Activated naive CD8-positive, alpha-beta T cell treated with anti-CD3 and anti-CD28 coated beads for 36 hours (primary cell): ENCODE measurements at regions not wholly inside any gene's neighbourhood (a gene's known extent, or its start where the extent isn't known, plus 50 kb on each side); places are given as distances from the start of the nearest gene placed in this dataset.

Experiments
- DNase-seq: peaks from one replicate; pipeline ENCODE4 v3.0.0; 2021
- H3K27ac Mint-ChIP-seq: one replicate; pipeline ENCODE4 v1.8.0; 2022; ENCODE audit warnings: mild to moderate bottlenecking, moderate library complexity, mixed read lengths
- H3K27me3 Mint-ChIP-seq: one replicate; pipeline ENCODE4 v1.8.0; 2022; ENCODE audit warnings: mild to moderate bottlenecking, mixed read lengths
- H3K36me3 Mint-ChIP-seq: one replicate; pipeline ENCODE4 v1.8.0; 2021; ENCODE audit warnings: mild to moderate bottlenecking, mixed read lengths
- H3K4me1 Mint-ChIP-seq: one replicate; pipeline ENCODE4 v1.8.0; 2021; ENCODE audit warnings: mixed read lengths
- H3K4me3 Mint-ChIP-seq: one replicate; pipeline ENCODE4 v1.8.0; 2022; ENCODE audit warnings: mild to moderate bottlenecking, moderate library complexity, mixed read lengths
- H3K9me3 Mint-ChIP-seq: one replicate; pipeline ENCODE4 v1.8.0; 2022; ENCODE audit warnings: mixed read lengths

DNA sequence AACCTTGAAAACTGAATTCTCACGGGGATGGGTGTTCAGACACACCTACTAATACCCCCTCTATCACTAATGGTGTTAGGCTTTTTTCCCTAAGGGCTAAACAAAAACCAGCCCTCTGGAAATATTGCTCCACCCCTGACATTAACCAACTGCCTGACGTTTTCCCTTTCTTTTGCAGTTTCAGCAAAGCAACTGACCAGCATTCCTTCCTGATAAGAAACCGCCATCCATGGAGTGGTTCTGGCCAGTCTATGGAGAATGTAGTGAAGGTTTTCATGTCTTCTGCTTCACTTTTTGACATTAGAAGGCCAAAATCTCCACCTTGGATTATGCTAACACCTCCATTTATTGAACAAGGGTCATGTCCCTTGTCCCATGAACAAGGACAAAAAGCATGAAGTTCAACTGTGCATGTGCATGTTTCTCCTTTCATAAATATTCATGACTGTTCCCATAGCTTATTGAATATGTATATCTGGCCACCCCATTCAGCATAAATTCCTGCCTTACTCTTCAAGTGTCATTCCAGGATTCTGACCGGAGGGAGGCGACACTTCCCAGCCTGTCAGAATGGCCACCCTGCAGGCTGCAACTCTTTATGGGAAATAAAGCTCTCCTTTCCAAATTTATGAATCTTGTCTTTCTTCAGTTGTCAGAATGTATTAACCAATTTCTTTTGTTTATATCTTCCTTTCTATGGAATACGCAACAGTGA is 314.3 kb downstream of the HHIPL2 start:
- H3K9me3 Mint-ChIP-seq: no peaks in the 10 kb centered on the region
- H3K4me1 Mint-ChIP-seq: no peaks in the 10 kb centered on the region
- no peaks in the 10 kb centered on the region for H3K27me3 Mint-ChIP-seq
- DNase-seq: no peak
- H3K36me3 Mint-ChIP-seq: no peaks in the 10 kb centered on the region
- H3K4me3 Mint-ChIP-seq: no peak overlapping the region
- H3K27ac Mint-ChIP-seq: no peak overlapping the region

DNA sequence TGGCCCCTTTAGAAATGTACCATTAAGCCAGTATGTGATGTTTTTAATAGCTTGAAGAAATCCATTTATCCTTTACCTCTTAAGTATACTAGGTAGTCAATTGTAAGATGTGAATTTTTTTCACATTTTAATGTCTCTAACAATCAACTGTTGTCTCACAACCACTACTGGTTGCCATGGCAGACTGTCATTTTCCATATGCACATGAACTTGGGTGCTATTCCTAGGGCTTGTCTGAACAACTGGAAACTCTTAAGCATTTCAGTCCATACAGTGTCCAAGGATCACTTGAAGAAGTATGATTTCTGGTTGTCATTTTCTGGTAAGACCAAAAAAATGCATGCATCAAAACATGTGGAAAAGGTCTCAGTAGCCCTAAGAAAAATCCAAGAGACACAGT is 315.1 kb downstream of the HHIPL2 start:
- DNase-seq: no peak
- no peaks in the 10 kb centered on the region for H3K36me3 Mint-ChIP-seq
- H3K4me3 Mint-ChIP-seq: no peak overlapping the region
- no peaks in the 10 kb centered on the region for H3K27me3 Mint-ChIP-seq
- H3K9me3 Mint-ChIP-seq: no peaks in the 10 kb centered on the region
- no peaks in the 10 kb centered on the region for H3K4me1 Mint-ChIP-seq
- no peak overlapping the region for H3K27ac Mint-ChIP-seq

DNA sequence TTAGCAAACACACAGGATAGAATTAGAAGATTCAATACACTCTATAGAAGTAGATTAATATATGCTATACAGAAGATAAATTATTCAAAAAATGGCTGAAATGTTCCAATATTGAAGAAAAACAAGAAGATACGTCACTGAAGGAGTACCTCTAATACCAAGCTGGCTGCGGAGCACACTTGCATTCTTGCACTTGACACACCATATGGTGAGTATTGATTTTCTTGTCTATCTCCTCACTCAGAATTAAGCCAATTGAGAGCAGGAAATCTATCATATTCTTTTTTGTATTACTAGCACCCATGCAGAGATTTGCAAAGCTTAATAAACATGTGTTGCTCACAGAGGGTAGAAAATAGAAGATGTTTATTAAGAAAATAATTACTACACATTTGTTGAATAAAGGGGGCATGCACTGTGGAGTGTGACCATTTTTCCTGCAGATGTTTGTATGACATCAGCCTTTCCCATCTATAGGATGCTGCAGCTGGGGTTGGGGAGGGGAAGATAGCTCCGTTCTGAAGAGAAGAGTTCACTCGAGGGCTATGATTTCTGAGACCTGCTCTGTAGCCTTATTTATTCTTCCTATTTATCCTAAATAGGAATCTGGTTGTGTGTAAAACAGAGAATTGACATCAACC is 318.1 kb downstream of the HHIPL2 start:
- no peaks in the 10 kb centered on the region for H3K4me1 Mint-ChIP-seq
- H3K9me3 Mint-ChIP-seq: peaks cover 11% of the 10 kb centered on the region
- no peaks in the 10 kb centered on the region for H3K27me3 Mint-ChIP-seq
- H3K36me3 Mint-ChIP-seq: peaks cover 2% of the 10 kb centered on the region
- DNase-seq: no peak
- no peak overlapping the region for H3K4me3 Mint-ChIP-seq
- no peak overlapping the region for H3K27ac Mint-ChIP-seq

DNA sequence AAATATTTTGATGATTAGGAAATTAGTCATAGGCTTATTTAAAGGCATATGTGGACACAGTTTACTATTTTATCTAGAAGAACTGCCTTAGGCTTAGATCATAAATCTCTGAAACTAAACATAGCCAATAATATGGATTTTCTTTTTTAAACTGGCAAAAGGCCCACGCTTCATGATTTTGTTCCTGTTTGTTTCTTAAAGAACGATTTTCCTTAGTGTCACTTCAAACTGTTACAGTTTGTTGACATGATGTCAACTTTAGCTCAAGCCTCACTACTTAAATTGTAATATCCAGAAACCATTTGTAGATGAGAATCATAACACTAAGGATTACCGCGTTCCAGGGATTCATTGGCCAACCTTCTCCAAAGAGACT is 322.6 kb downstream of the HHIPL2 start:
- no peak overlapping the region for H3K27ac Mint-ChIP-seq
- peaks cover 13% of the 10 kb centered on the region for H3K9me3 Mint-ChIP-seq
- H3K4me3 Mint-ChIP-seq: no peak overlapping the region
- DNase-seq: no peak
- peaks cover 3% of the 10 kb centered on the region for H3K36me3 Mint-ChIP-seq
- H3K27me3 Mint-ChIP-seq: no peaks in the 10 kb centered on the region
- H3K4me1 Mint-ChIP-seq: no peaks in the 10 kb centered on the region

DNA sequence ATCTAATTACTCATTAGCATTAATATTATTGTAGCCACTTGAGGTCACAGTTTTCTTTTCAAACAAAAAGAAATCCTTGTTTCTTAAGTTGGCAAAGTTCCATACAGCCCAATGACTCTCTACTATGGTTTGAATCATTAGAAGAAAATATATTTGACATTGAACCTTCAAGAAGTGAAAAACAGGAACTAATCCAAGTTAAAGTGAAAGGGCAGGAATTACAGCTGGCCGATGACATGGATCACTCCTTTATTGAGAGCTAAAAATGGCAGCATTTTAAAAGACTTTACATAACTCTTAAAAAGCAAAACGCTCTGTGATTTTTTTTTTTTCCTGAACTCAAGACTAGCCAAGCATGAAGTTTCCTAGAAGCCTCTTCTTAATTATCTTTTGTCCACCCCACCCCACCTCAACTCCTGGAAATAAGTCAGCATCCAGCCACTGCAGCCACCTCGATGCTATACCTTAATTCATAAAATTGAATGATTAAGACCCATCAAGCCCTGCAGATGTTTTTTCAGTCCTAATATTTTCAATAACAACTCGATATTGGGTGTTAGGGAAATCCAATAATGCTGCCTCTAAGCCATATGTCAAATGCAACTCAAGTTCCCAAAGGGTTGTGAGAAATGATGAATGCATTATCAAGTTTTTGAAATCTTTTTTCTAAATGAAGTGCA is 323.1 kb downstream of the HHIPL2 start:
- no peak for DNase-seq
- H3K27me3 Mint-ChIP-seq: no peaks in the 10 kb centered on the region
- H3K4me3 Mint-ChIP-seq: no peak overlapping the region
- no peak overlapping the region for H3K27ac Mint-ChIP-seq
- no peaks in the 10 kb centered on the region for H3K4me1 Mint-ChIP-seq
- H3K9me3 Mint-ChIP-seq: peaks cover 18% of the 10 kb centered on the region
- H3K36me3 Mint-ChIP-seq: peaks cover 3% of the 10 kb centered on the region

DNA sequence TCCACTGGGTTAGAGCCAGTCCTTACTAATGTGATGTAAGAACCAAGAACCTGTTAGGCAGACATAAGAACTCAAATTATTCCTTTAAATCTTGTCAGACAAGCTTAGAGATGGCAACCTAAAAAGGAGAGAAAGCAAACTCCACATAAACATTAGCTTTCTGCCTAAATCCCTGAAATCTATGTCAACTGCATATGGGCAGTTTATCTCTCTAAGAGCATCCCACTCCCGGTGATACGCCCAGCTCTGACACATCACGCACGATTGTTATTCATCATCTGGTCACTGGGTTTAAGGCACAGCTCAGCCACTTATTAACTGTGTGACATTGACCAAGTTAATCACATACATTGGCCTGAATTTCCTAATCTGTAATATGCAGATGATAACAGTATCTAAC is 323.7 kb downstream of the HHIPL2 start:
- Mint-ChIP-seq H3K9me3 (peaks cover 20% of the 10 kb centered on the region), H3K27me3 (no peaks in the 10 kb centered on the region), H3K36me3 (peaks cover 3% of the 10 kb centered on the region), H3K4me1 (no peaks in the 10 kb centered on the region), H3K4me3 (no peak overlapping the region), H3K27ac (no peak overlapping the region)
- no peak for DNase-seq

DNA sequence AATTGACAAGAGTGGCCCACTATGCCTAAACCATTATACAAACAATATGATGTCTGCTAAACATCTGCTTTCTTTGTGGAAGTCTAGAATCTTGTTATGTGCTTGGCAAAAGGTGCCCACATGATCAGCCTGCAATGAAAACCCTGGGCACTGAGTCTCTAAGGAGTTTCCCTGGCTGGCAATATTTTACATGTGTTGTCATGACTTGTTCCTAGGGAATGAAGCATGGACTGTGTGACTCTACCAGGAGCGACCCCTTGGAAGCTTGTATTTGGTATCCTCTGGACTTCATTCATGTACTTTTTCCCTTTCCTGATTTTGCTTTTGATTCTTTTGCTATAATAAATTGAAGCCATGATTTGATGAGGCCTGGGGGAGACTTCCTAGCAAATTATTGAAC is 324.9 kb downstream of the HHIPL2 start:
- no peaks in the 10 kb centered on the region for H3K27me3 Mint-ChIP-seq
- H3K36me3 Mint-ChIP-seq: peaks cover 3% of the 10 kb centered on the region
- no peaks in the 10 kb centered on the region for H3K4me1 Mint-ChIP-seq

DNA sequence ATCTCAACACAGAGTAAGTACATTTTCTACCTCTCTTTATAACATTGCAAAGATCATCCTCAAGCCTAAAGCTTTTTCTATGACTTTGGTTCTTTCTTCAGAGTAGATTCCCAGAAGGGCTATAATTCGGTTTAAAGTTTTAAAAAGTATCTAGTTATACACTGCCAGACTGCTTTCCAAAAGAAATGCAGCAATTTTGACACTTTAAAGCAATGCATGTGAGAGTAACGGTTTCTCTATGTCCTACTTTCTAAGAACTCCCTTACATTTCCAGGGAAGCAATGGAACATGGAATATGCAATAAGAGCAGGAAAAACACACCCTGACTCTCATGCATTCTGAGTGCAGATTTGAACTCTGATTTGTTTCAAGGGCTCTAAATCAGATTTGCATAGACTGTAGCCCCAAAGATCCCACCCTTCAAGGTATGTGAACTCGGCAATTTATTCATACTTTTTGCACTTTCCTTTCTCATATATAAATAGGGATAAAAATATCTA is 331.6 kb downstream of the HHIPL2 start:
- no peaks in the 10 kb centered on the region for H3K27me3 Mint-ChIP-seq
- peaks cover 12% of the 10 kb centered on the region for H3K9me3 Mint-ChIP-seq
- H3K27ac Mint-ChIP-seq: no peak overlapping the region
- no peaks in the 10 kb centered on the region for H3K4me1 Mint-ChIP-seq
- DNase-seq: no peak
- H3K36me3 Mint-ChIP-seq: peaks cover under 1% of the 10 kb centered on the region
- no peak overlapping the region for H3K4me3 Mint-ChIP-seq

More for the DNA sequence above, 324.9 kb downstream of the HHIPL2 start:
- Mint-ChIP-seq H3K9me3 (peaks cover 24% of the 10 kb centered on the region), H3K27ac (no peak overlapping the region), H3K4me3 (no peak overlapping the region)
- no peak for DNase-seq

DNA sequence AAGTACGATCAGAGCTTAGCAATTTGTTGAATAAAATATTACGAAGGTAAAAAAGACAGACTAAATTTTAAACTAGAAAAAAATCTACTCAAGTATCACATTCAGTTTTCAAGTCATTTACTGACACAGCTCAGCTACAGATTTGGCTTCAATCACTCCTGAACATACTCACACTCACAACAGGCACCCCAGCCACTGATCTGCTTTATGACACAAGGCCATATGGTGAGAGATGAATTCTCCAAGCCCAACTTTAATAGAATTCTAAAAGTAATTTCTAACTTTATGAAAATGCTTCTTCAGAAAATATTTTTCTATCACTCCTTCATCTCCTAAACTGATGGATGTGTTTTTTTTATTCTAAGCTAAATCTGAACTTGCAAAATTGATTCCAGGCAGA is 337.1 kb downstream of the HHIPL2 start:
- no peak for DNase-seq
- H3K27ac Mint-ChIP-seq: no peak overlapping the region
- no peaks in the 10 kb centered on the region for H3K9me3 Mint-ChIP-seq
- peaks cover 4% of the 10 kb centered on the region for H3K27me3 Mint-ChIP-seq
- H3K36me3 Mint-ChIP-seq: no peaks in the 10 kb centered on the region
- H3K4me3 Mint-ChIP-seq: no peak overlapping the region
- H3K4me1 Mint-ChIP-seq: no peaks in the 10 kb centered on the region

DNA sequence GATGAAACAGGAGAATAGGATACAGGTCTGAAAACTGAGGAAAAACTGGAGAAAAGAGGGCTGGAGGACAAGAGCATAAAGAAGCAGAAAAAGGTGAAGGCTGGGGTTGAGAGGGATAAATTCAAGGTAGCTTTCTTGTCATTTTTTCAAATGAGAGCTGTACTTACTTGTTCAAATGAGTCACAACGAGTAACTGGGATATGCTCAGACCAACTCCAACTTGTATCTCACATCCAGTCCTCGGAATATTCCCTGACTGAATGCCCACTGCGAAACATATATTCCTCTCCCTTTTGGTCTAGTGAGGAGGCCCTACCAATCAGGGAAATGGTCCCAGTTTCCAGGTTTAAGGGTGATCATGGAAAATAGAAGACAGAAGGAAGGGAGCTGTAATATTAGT is 343.4 kb downstream of the HHIPL2 start:
- Mint-ChIP-seq H3K27me3 (peaks cover 4% of the 10 kb centered on the region), H3K4me1 (no peaks in the 10 kb centered on the region), H3K4me3 (no peak overlapping the region), H3K9me3 (no peaks in the 10 kb centered on the region), H3K36me3 (no peaks in the 10 kb centered on the region), H3K27ac (no peak overlapping the region)
- DNase-seq: no peak

DNA sequence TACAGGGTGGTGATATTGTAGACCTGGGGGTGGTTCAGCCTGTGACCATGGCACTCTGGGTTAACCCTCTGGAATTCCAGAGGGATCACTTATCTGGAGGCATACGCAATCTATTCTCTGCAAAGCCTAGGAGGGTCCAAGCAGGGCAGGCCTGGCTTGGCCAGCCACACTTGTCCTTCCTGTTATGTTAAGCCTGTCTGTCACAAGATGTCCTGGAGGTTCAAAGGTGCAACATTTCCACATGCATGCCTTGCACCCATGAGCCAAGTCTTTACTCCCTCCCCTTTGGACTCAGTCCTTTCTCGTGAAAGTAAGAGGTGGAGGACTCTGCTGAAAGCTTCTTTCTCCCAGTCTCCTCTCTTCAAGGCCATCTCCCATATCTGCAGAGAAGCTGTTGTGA is 345.1 kb downstream of the HHIPL2 start:
- Mint-ChIP-seq H3K27me3 (no peaks in the 10 kb centered on the region), H3K36me3 (no peaks in the 10 kb centered on the region), H3K4me1 (no peaks in the 10 kb centered on the region), H3K27ac (no peak overlapping the region), H3K4me3 (no peak overlapping the region), H3K9me3 (no peaks in the 10 kb centered on the region)
- no peak for DNase-seq

DNA sequence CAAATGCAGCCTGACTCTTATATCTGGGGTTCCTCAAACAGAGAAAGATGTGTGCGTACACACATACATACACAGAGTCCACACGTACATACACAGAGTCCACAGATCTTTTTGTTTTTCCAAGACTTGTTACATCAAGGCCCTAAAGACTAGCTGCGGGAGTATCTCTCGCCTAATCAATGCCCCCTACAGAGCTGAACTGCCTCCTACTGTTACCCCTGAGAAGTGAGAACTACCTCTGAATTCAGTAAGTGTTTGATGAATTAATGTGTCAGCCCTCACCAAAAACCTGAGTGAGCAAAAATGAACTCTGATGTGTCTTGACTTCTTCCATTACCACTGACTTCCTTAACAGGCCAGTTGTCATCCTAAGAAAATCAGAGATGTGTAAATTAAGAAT is 351.2 kb downstream of the HHIPL2 start:
- Mint-ChIP-seq H3K4me1 (no peaks in the 10 kb centered on the region), H3K9me3 (peaks cover 1% of the 10 kb centered on the region), H3K4me3 (no peak overlapping the region), H3K27me3 (no peaks in the 10 kb centered on the region), H3K27ac (no peak overlapping the region), H3K36me3 (no peaks in the 10 kb centered on the region)
- DNase-seq: no peak

DNA sequence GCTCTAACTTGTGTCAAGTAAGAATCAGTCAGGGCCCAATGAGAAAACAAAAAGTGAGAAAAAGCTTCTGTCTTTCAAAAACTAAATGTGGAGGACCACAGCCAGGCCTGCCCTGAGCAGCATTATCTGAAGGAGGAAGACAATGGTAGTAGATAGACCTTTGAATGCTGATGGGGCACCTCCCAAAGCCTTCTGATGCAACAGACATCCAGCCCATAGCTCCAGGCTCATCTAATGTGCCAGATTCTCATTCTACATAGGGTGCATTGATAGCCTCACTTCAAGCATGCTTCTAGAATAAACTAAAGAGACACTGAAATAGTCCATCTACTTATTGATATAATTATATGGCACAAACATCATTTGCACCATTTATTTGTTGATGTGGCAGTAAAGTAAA is 351.6 kb downstream of the HHIPL2 start:
- no peaks in the 10 kb centered on the region for H3K36me3 Mint-ChIP-seq
- no peak overlapping the region for H3K27ac Mint-ChIP-seq
- H3K9me3 Mint-ChIP-seq: peaks cover 2% of the 10 kb centered on the region
- no peaks in the 10 kb centered on the region for H3K27me3 Mint-ChIP-seq
- DNase-seq: no peak
- no peaks in the 10 kb centered on the region for H3K4me1 Mint-ChIP-seq
- H3K4me3 Mint-ChIP-seq: no peak overlapping the region

DNA sequence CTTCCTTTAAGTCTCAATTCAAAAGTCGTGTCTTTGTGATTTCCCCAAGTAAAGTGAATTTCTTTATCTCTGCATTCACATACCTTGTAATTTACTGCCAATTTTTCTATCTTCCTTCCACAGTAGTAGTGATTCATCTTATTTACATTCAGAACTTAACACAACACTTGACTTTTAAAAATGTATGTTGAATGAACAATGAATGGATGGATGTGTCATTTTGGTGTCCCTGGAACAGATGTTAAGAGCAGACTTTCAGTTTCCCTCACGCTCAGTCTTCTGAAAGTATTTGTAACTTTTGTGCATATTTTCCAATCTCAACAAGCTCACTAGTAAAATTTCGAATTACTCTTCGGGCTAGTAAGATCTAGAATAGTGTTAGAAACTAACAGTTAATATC is 352.0 kb downstream of the HHIPL2 start:
- H3K36me3 Mint-ChIP-seq: no peaks in the 10 kb centered on the region
- H3K4me3 Mint-ChIP-seq: no peak overlapping the region
- peaks cover 2% of the 10 kb centered on the region for H3K9me3 Mint-ChIP-seq
- no peak for DNase-seq
- no peaks in the 10 kb centered on the region for H3K27me3 Mint-ChIP-seq
- H3K27ac Mint-ChIP-seq: no peak overlapping the region
- H3K4me1 Mint-ChIP-seq: no peaks in the 10 kb centered on the region

DNA sequence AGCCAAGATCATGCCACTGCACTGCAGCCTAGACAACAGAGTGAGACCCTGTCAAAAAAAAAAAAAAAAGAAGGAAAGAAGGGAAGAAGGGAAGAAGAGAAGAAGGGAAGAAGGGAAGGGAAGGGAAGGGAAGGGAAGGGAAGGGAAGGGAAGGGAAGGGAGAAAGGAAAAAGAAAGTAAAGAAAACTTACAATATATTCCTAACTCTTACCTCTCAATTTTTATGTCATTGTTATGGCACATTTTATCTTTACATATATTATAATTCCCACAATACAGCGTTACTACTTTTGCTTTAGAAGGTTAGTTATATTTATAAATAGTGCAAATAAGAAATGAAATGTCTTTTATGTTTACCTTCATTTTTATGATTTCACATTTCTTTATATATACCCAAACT is 358.7 kb downstream of the HHIPL2 start:
- H3K27me3 Mint-ChIP-seq: no peaks in the 10 kb centered on the region
- H3K4me3 Mint-ChIP-seq: no peak overlapping the region
- DNase-seq: no peak
- no peak overlapping the region for H3K27ac Mint-ChIP-seq
- no peaks in the 10 kb centered on the region for H3K4me1 Mint-ChIP-seq
- H3K9me3 Mint-ChIP-seq: peaks cover 2% of the 10 kb centered on the region
- no peaks in the 10 kb centered on the region for H3K36me3 Mint-ChIP-seq
